ENCODE measurements at regions not wholly inside any gene's neighbourhood (a gene's known extent, or its start where the extent isn't known, plus 50 kb on each side); places are given as distances from the start of the nearest gene placed in this dataset.

DNA sequence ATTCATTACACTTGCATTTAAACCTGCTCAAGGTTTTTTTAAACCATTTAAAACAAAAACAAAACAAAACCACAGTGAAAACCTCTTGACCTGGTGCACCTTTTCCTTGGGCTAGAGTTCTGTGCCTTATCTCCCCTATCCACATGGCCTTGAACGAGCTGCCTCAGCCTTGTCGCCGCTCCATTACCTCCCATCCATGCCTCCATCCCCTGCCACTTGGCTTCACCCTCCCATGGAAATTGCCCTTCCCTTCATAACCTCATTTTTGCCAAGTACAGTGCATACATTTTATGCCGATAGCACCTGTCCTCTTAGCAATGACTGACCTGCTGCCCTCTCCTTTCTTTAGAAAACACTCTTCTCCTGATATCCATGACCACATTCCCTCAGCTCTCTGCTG, 188.6 kb upstream of the ASIC2 start:
- DNase-seq, result no peak

DNA sequence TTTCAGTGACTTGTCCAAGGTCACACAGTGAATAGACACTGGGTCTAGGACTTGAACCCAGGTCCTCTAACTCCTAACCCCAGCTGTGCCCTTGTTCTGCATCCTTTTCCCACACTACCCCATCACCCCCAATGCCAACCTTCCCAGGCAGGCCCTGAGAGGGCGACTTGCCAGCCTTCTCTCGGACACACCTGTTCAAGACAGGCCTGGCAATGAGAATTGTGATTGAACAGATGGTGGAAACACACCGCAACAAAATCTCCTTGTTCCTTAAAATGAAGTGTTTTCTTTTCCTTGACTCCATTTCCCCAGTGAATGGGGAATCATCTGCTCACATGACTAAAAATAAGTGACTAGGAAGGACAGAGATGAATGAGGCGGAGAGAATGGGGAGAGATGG, 189.5 kb upstream of the ASIC2 start:
- no peak for DNase-seq

DNA sequence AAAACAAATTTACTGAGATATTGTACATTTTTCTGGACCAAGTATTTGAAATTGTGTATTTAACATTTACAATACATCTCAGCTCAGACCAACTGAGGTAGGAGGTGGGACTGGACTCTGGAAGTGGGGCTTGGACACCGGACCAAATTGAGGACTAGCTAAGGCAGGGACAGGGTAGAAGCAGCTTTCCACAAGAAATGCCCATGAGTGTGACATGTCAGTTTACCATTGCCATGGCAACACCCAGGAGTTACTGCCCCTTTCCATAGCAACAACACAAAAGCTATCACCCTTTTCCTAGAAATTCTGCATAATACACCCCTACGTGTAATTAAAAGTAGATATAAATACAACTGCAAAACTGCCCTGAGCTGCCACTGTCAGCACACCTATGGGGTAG, 191.5 kb upstream of the ASIC2 start:
- DNase-seq, result no peak

DNA sequence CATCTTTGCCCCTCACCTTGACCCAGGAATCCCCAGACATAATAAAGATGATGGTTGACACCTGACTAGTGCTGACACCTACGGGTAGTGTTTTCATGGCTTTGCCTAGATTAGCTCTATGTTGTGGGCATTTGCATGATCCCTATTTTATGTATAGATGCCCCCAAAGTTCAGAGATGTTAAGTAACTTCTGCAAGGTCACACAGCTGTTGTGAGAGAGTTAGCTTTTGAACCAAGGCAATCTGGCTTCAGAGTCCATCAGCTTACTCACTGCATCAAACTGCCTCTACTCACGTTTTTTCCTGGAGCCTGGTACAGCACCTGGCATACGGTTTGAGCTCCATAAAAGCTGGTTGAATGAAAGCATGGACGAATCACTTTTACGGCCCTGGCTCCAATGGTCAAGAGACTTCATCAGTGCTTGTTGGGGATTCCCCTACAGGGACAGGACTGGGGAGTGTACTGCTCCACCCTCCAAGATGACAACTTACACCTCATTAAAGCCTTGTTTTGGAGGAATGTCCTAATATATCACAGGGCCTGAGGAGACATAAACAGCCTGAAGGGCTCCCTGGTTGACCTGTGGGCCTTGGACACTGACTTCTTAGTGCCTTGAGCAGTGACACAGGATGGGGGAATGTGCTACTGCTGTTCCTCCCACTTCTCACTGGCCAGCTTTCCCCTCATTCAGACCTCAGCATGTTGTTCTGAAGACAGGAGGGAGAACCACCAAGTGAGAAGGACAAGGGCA, 193.2 kb upstream of the ASIC2 start:
- no peak for DNase-seq

DNA sequence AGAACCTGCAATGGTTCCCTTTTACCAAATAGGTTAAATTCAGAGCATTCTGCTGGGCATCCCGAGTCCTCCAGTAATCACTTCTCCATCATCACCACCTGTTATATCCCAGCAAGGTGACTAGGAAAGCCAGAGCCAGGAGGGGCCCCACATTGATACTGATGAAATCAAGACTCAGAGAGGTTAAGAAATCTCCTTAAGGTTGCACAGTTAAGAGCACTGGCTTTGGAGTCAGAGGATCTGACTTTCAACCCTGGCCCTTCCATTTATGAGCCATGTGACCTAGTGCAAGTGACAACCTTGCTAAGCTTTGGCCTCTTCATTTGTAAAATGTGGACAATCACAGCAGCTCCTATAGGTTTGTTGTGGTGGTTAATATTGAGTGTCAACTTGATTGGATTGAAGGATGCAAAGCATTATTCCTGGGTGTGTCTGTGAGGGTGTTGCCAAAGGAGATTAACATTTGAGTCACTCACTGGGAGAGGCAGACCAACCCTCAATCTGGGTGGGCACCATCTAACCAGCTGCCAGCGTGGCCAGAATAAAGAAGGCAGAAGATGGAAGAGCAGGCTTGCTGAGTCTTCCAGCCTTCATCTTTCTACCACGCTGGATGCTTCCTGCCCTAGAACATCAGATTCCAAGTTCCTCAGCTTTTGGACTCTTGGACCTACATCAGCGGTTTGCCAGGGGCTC, 194.2 kb upstream of the ASIC2 start:
- DNase-seq, result no peak

DNA sequence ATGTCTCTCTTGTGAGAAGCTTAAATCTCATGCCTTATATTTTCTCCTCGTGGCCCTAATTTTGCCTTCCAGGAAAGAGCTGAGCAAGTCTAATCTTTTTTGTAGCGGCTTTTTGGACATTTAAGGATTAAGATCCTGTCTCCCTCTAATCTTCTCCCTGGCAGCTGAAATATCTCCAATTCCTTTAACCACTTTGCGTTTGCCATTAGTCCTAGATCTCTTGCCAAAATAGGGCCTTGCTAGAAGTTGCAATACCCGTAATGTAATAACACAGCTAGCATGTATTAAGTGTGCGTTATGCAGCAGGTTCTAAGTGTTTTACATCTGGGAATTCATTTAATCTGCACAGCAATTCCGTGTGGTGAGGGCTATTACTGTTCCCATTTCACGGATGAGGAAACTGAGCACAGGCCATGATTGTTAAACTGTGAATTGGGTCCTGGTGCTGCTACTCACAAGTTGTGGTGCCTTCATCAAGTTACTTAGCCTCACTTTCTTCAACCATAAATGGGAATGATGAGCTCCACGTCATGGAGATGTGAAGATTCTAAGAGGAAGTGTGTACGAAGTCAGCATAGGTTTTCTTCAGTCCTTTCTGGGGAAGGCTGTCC, 198.9 kb upstream of the ASIC2 start:
- no peak for DNase-seq

DNA sequence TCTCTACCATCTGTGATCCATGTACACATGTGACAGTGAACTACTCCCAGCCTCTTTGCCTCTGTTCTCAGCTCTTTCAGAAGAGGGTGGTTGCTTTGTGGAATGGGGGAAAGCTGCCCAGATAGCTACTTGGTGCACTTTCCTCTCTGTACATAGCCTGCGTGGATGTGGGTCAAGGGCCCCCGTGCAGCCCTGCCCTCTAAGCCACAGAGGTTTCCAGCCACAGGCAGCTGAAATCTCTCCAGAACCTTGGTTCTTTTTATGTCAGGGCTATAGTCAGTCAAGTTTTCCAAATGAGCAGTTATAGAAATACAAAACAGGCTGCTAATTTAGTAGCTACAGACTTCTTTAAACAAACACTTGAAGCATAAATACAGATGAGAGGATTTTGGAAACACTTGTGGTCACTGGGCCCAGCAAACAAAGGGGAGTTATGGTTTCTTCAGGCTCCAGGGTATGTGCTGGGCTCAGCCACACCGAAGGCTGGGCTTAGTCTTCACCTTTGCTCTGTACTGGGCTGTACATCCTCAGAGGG, 199.7 kb upstream of the ASIC2 start:
- no peak for DNase-seq

DNA sequence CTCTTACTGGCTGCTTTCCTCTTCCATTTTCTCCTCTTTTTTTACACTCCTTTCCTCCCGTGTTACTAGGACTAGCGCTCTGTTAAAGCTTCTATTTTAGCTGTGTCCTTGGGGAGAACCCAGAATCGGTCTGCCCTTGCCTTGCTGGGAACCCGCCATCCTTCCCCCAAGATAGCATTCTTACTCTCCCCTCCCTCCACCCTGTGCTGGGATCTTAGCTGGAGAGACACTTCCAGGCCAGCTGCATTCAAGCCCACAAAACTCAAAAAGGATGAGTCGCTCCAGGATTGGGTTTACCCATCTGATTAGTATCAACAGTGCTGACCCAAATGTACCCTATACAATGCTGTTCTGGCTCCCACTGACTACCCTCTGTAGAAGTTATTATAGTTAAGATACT, 200.5 kb upstream of the ASIC2 start:
- no peak for DNase-seq

DNA sequence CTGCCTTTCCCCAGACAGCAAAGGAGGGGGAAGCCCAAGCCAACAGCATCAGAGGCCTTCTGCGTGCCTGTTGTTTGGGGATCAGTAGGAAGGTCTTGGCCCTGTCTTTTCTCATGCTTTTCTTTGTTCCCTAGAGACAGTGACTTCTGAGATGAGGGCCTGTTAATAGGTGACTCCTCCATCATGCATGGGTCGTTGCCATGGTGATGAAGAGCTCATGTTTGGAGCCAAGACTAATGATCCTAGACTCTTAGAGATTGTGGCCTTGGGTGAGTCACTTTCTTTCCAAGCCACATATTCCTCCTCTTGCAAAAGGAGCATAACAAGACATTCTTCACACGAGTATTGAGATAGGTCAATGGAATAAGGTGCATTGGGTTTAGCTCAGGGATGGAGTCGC, 201.1 kb upstream of the ASIC2 start:
- DNase-seq, result no peak

DNA sequence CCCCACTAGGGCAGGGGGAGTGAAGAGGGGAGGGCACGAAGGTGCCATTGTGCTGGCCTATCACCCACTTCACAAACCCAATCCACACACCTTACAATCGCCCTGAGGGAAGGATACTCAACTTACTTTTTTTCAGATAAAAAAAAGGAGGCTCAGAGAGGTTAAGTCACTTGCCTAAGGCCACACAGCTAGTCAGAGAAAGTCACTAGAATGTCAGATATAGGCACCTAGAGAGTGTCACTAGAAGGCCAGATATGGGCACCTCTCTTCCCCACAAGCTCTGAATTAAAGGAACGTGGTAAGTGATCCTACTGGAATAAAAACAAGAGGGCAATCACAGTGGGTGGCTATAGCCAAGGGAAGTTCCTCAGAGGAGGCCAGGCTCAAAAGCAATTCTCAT, 204.5 kb upstream of the ASIC2 start:
- DNase-seq, result no peak

DNA sequence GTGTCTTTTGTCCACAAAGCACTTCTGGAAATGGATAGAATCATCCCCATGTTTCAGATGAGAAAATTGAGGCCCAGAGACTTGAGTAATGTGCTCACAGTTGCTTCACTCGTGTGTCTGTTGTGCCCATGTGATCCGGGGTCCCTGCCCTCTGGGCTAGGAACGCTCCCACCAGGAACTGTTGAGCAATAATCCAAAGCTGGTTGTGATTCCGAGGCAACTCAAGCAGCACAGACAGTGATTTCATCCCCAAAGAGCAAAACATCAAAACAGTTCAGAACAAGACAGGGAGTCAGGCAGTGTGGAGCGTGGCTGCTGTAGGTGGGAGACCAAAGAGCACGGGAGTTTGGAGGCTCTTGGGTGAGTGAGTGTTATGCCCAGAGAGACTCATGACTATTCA, 205.0 kb upstream of the ASIC2 start:
- no peak for DNase-seq

DNA sequence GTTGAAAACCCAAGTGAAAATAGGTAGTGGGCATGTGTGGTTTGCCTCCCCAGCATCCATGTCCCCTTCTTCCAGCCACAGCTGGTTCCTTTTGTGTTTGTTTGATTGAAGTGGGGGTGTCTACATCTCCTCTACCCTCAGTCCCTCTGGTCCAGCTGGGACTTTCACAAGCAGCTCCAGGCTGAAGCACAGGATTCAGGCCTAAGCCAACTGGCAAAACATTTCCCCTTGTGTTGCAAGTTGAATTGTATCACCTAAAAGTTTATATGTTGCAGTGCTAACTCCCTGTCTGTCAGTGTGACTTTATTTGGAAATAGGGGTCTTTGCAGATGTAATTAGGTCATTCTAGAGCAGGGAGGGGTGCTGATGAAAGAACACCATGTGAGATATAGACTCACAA, 205.9 kb upstream of the ASIC2 start:
- DNase-seq, result no peak

DNA sequence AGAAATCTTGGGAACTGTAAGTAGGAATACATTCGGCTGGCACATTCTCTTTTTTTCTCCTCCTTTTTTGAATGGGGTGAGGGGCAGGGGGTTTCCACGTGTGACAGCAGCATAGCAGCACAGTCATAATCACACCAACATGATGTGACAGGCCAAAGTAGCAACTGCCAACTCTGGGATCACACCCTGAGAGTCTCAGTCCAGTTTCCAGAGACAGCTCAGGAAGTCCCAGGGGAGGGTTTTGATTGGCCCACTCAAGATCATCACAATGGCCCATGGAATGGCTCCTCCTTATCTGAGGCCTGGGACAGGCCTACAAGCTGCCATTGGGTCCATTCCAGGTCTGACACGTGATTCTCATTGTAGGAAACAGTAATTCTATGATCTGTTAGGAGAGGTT, 207.1 kb upstream of the ASIC2 start:
- DNase-seq, result no peak

DNA sequence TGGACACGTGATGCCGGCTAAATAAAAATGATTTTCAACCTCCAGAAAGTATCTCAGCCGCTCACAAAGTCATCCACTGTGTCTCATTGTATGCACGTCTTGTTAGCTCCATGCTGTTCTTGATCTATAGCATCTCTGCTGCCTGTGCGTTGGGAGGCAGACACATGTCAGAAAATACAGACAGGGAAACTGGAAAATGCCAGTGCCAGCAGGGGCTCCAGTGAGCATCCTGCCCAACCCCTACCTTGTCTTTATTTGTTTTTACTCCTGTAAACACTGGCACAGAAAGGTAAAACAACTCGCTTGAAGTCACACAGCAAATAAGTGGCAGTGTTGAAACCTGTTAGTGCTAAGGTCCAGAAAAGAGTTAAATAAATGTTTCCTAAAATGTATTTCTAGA, 208.1 kb upstream of the ASIC2 start:
- no peak for DNase-seq

DNA sequence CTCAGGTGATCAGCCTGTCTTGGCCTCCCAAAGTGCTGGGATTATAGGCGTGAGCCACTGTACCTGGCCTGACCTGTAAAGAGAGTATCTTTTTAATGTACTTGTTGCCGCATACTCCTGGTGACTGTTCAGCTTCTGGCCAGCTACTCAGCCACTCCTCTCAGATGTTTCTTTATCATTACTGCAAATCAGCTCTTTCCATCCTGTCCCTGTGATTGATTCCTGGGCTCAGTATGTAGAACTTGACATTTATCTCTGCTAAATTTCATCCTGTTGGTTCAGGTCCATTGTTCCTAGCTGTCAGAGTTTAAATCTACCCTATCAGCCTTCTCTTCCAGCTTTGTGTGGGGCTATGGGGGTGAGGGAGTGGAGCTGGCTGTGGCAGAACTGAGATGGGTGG, 211.5 kb upstream of the ASIC2 start:
- DNase-seq, result no peak

DNA sequence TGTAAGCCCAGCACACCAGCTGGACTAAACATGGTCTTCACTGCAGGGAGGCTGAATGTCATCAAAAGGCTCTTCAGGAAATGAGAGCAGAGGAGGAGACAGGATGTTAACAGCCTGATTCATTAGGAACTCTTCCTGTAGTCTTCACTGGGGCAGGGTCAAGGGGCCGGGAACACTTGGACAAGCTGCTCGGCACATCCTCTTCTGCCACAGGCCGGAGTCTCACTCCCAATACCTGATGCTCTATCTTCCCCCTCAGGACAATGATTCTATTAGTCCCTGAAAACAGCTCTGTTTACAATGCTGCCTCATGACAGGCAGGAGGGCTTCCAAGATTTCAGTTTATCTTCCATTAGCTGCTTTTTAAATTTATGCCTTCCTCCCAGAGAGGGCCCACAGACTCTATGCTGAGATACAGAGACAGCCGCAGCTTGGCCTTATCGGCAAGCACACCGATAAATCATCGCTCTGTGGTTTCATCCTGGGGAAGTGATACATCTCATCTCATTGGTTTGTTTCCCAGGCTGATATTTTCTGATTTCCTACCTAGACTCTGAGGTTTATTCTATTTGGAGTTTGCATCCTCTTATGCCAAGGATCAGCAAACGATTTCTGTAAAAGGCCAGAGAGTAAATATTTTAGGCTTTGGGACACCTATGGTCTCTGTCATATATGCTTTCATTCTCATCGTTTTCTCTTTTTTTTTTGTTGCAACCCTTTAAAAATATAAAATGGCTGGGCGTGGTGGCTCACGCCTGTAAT, 214.0 kb upstream of the ASIC2 start:
- DNase-seq, result no peak

DNA sequence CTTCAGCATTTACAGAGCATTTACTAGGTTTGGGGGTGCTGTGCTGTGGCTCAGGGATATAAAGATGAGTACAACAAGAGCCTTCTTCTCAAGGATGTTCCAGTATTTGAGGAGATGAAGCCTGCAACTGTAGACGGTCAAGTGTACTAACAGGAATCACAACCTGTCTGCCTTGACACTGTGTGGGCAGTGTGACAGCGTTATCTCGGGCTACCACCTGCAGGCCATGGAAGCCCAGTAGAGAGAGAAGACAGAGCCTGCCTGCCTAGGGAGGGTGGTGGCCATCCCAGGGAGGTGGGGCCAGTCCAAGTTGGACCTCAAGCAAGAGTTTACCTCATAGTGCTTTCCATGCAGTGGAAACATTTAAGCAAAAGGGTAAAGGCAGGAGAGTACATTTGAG, 215.1 kb upstream of the ASIC2 start:
- no peak for DNase-seq

DNA sequence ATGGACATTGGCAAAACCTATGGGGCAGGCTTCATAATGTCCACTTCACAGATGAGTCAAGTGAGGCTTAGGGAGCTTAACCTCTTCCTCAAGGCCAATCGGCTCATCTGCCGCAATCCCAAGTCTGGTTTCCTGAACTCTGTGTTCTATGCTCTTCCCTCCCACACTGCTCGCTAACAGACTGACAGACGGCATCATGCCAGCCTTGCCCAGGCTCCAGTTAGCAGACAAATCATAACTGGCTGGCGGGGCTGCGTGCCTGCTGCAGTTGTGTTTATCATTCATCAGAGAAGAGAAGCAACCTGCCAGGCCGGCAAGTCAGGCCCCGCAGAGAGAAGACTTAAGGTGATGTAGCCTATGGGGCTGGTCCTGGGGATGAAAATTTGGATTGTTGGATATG, 216.2 kb upstream of the ASIC2 start:
- DNase-seq, result no peak

DNA sequence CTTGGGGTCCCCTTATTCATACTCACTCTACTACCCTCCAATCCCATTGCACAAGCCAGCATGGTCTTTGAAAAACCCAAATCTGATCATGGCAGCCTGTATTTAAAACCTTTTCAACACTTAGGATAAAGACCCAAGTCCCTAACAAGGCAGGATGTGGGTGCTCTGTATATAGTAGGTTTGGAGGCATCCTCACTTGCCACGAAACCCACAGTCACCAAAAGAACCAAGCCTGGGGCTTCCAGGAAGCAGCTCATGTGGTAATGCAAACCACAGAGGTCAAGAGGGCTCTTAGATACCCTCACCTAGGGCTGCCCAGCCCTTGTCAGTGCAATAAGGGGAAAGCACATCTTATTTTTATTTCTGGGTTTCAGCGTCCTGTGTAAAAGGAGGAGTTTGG, 218.6 kb upstream of the ASIC2 start:
- DNase-seq, result no peak

DNA sequence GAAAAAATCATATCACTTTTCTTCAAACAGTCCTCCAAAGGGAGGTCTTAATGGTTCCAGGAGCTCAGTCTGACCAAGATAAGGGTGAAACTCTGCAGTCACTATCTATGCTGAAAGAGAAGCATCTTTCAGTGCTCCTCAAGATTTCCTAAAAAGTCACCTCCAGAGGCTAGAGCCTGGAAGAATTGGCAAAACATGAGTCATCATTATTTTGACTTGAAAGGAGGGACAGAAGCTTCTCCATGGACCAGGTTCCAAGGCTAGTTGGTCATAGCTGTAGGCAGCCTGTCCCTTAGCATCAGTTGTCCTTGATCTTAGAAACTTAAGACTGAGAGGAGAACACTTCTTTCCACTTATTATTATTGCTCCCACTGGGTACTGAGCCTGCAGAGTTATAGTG, 219.0 kb upstream of the ASIC2 start:
- DNase-seq, result no peak

DNA sequence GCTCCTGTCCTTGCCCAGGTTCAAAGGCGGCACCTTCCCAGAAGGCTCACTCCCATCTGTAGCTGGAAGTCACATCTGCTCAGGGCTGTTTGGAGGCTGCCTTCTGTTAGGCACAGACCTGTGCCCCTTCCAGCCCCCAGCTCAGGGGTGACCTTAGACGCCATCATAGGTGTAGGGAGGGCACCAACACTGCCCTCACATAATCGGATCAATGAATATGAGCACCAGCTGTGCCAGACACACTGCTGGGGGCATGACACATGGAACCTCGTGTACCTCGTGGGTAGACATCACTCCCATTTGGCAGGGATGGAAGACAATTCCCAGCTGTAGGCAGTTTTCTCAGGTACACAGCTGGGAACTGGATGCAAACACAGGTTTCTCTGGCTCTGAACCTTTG, 220.7 kb upstream of the ASIC2 start:
- DNase-seq, result no peak

DNA sequence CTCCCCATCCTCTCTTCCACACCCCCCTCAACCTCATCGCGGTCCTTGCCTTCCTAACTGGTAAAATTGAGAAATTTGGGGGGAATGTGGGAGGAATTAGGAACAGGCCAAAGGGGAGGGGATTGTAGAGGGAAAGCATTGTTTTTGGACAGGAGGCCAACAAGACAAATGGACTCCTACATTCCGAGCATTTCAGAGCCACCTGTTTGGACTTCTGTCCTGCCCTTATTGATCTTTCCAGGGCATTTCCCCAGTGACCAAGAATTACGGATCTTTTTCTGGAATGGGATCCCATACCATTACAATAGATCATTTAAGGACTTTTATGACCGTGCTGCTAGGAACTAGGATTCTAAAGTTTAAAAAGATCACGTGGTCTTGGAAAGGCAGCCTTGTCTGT, 221.3 kb upstream of the ASIC2 start:
- DNase-seq, result no peak

DNA sequence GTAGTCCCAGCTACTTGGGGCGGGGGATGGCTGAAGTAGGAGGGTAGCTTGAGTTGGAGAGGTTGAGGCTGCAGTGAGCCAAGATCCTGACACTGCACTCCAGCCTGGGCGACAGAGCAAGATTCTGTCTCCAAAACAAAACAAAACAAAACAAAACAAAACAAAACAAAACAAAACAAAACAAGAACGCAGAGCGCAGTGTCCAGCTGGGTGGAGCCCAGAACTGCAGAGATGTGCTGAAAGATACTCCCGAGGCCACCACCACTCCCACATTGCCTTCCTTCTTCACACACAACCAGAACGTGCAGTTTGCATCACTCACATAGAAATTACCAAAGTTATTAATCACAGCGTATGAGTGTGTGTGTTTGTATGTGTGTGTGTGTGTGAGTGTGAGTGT, 222.9 kb upstream of the ASIC2 start:
- no peak for DNase-seq

DNA sequence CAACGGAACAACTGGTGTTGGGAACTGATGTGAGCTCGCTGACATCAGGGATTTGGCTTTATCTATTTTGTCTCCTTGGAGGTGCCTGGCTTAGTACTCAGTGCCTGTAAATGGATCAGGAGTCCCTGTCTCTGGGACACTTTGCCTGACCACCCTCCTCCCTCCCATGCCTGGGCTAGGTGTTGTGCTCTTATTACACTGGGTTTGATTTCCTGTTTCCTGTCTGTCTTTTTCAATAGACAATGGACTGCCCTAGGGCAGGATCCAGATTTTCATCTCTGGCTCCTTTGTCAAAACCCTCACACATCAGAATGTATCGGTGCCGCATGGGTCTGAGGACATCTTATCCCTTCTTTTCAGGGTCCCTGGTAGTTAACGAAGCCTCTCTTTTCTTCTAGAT, 223.6 kb upstream of the ASIC2 start:
- DNase-seq, result no peak

Measured in bone marrow (tissue), 2 donors.